ENCODE measurements at regions not wholly inside any gene's neighbourhood (a gene's known extent, or its start where the extent isn't known, plus 50 kb on each side); places are given as distances from the start of the nearest gene placed in this dataset.

- no peak overlapping the region for H3K27ac ChIP-seq (ENCODE audit: insufficient read depth in 1 of 2, low read depth in 1 of 2, low read length in 2 of 2, poor library complexity in 1 of 2, severe bottlenecking in 2 of 2)
- ChIA-PET CTCF (no interaction called here), POLR2A (no interaction called here)
- H3K9me3 ChIP-seq (ENCODE audit: control extremely low read depth in 1 of 5, control insufficient read depth in 4 of 5, insufficient read depth in 2 of 5, low read depth in 1 of 5, low read length in 4 of 5), result no peaks in the 10 kb centered on the region
- DNase-seq, result no peak
- 87% methylated on average over 12 of the region's 12 CpGs for WGBS (ENCODE audit: insufficient coverage)
- H3K4me3 ChIP-seq (ENCODE audit: control insufficient read depth in 1 of 7, extremely low read depth in 1 of 7, insufficient read depth in 4 of 7, low read depth in 2 of 7, low read length in 6 of 7), result no peak overlapping the region
- H3K27me3 ChIP-seq (replicated peaks in 2 of 5; ENCODE audit: control insufficient read depth in 4 of 5, insufficient read depth in 5 of 5, low read length in 4 of 5), result peaks cover 1 to 85% (median 2%) of the 10 kb centered on the region in 5 experiments
- no peaks in the 10 kb centered on the region for H3K4me1 ChIP-seq (ENCODE audit: control extremely low read depth in 1 of 4, control insufficient read depth in 4 of 4, insufficient read depth in 4 of 4, low read length in 3 of 4)
- H3K36me3 ChIP-seq (ENCODE audit: control insufficient read depth in 4 of 4, insufficient read depth in 4 of 4, low read length in 3 of 4), result no peaks in the 10 kb centered on the region
Measured at GRCh38 chr2:235201756-235202155, 249.9 kb downstream of the SH3BP4 start.

- POLR2A ChIA-PET, result no interaction called here
- H3K9me3 ChIP-seq (ENCODE audit: control extremely low read depth in 1 of 5, control insufficient read depth in 4 of 5, insufficient read depth in 2 of 5, low read depth in 1 of 5, low read length in 4 of 5), result peaks cover 0 to 4% (median 0%) of the 10 kb centered on the region in 5 experiments
- no peaks in the 10 kb centered on the region for H3K4me1 ChIP-seq (ENCODE audit: control extremely low read depth in 1 of 4, control insufficient read depth in 4 of 4, insufficient read depth in 4 of 4, low read length in 3 of 4)
- peaks cover 1 to 81% (median 5%) of the 10 kb centered on the region in 5 experiments for H3K27me3 ChIP-seq (replicated peaks in 2 of 5; ENCODE audit: control insufficient read depth in 4 of 5, insufficient read depth in 5 of 5, low read length in 4 of 5)
- 95% methylated on average over 5 of the region's 5 CpGs for WGBS (ENCODE audit: insufficient coverage)
- CTCF ChIA-PET, result no interaction called here
- no peak overlapping the region for H3K27ac ChIP-seq (ENCODE audit: insufficient read depth in 1 of 2, low read depth in 1 of 2, low read length in 2 of 2, poor library complexity in 1 of 2, severe bottlenecking in 2 of 2)
- no peak overlapping the region for H3K4me3 ChIP-seq (ENCODE audit: control insufficient read depth in 1 of 7, extremely low read depth in 1 of 7, insufficient read depth in 4 of 7, low read depth in 2 of 7, low read length in 6 of 7)
- H3K36me3 ChIP-seq (ENCODE audit: control insufficient read depth in 4 of 4, insufficient read depth in 4 of 4, low read length in 3 of 4), result no peaks in the 10 kb centered on the region
- no peak for DNase-seq
Measured at GRCh38 chr2:235204948-235205347, 253.1 kb downstream of the SH3BP4 start.

GRCh38 chr2:235206399-235206798 is 254.6 kb downstream of the SH3BP4 start:
- CTCF ChIA-PET, result no interaction called here

GRCh38 chr2:235206980-235207579 is 255.3 kb downstream of the SH3BP4 start:
- H3K9me3 ChIP-seq (ENCODE audit: control extremely low read depth in 1 of 5, control insufficient read depth in 4 of 5, insufficient read depth in 2 of 5, low read depth in 1 of 5, low read length in 4 of 5), result peaks cover 0 to 6% (median 0%) of the 10 kb centered on the region in 5 experiments
- H3K4me1 ChIP-seq (ENCODE audit: control extremely low read depth in 1 of 4, control insufficient read depth in 4 of 4, insufficient read depth in 4 of 4, low read length in 3 of 4), result no peaks in the 10 kb centered on the region
- no peak for DNase-seq
- ChIA-PET POLR2A (no interaction called here), CTCF (no interaction called here)
- no peak overlapping the region for H3K4me3 ChIP-seq (ENCODE audit: control insufficient read depth in 1 of 7, extremely low read depth in 1 of 7, insufficient read depth in 4 of 7, low read depth in 2 of 7, low read length in 6 of 7)
- no peaks in the 10 kb centered on the region for H3K36me3 ChIP-seq (ENCODE audit: control insufficient read depth in 4 of 4, insufficient read depth in 4 of 4, low read length in 3 of 4)
- H3K27ac ChIP-seq (ENCODE audit: insufficient read depth in 1 of 2, low read depth in 1 of 2, low read length in 2 of 2, poor library complexity in 1 of 2, severe bottlenecking in 2 of 2), result no peak overlapping the region
- H3K27me3 ChIP-seq (replicated peaks in 2 of 5; ENCODE audit: control insufficient read depth in 4 of 5, insufficient read depth in 5 of 5, low read length in 4 of 5), result peaks cover 0 to 67% (median 4%) of the 10 kb centered on the region in 5 experiments
- 55% methylated on average over 4 of the region's 5 CpGs for WGBS (ENCODE audit: insufficient coverage)

More at GRCh38 chr2:235206399-235206798, 254.6 kb downstream of the SH3BP4 start:
- Histone ChIP-seq H3K36me3 (ENCODE audit: control insufficient read depth in 4 of 4, insufficient read depth in 4 of 4, low read length in 3 of 4) (no peaks in the 10 kb centered on the region), H3K4me1 (ENCODE audit: control extremely low read depth in 1 of 4, control insufficient read depth in 4 of 4, insufficient read depth in 4 of 4, low read length in 3 of 4) (no peaks in the 10 kb centered on the region), H3K9me3 (ENCODE audit: control extremely low read depth in 1 of 5, control insufficient read depth in 4 of 5, insufficient read depth in 2 of 5, low read depth in 1 of 5, low read length in 4 of 5) (peaks cover 0 to 6% (median 0%) of the 10 kb centered on the region in 5 experiments), H3K27ac (ENCODE audit: insufficient read depth in 1 of 2, low read depth in 1 of 2, low read length in 2 of 2, poor library complexity in 1 of 2, severe bottlenecking in 2 of 2) (no peak overlapping the region), H3K4me3 (ENCODE audit: control insufficient read depth in 1 of 7, extremely low read depth in 1 of 7, insufficient read depth in 4 of 7, low read depth in 2 of 7, low read length in 6 of 7) (no peak overlapping the region), H3K27me3 (replicated peaks in 2 of 5; ENCODE audit: control insufficient read depth in 4 of 5, insufficient read depth in 5 of 5, low read length in 4 of 5) (peaks cover under 1 to 71% (median 5%) of the 10 kb centered on the region in 5 experiments)
- POLR2A ChIA-PET, result no interaction called here
- WGBS (ENCODE audit: insufficient coverage), result 73% methylated on average over 7 of the region's 10 CpGs
- DNase-seq, result no peak

- Histone ChIP-seq H3K4me1 (ENCODE audit: control extremely low read depth in 1 of 4, control insufficient read depth in 4 of 4, insufficient read depth in 4 of 4, low read length in 3 of 4) (no peaks in the 10 kb centered on the region), H3K27ac (ENCODE audit: insufficient read depth in 1 of 2, low read depth in 1 of 2, low read length in 2 of 2, poor library complexity in 1 of 2, severe bottlenecking in 2 of 2) (no peak overlapping the region), H3K9me3 (ENCODE audit: control extremely low read depth in 1 of 5, control insufficient read depth in 4 of 5, insufficient read depth in 2 of 5, low read depth in 1 of 5, low read length in 4 of 5) (peaks cover 0 to 6% (median 0%) of the 10 kb centered on the region in 5 experiments), H3K4me3 (ENCODE audit: control insufficient read depth in 1 of 7, extremely low read depth in 1 of 7, insufficient read depth in 4 of 7, low read depth in 2 of 7, low read length in 6 of 7) (no peak overlapping the region), H3K36me3 (ENCODE audit: control insufficient read depth in 4 of 4, insufficient read depth in 4 of 4, low read length in 3 of 4) (no peaks in the 10 kb centered on the region), H3K27me3 (replicated peaks in 2 of 5; ENCODE audit: control insufficient read depth in 4 of 5, insufficient read depth in 5 of 5, low read length in 4 of 5) (peaks cover 2 to 57% (median 4%) of the 10 kb centered on the region in 5 experiments)
- DNase-seq, result no peak
- ChIA-PET POLR2A (no interaction called here), CTCF (no interaction called here)
- no CpG with 5 or more reads among the region's 2 CpGs for WGBS (ENCODE audit: insufficient coverage)
Measured at GRCh38 chr2:235211056-235211455, 259.2 kb downstream of the SH3BP4 start.

- Histone ChIP-seq H3K4me3 (ENCODE audit: control insufficient read depth in 1 of 7, extremely low read depth in 1 of 7, insufficient read depth in 4 of 7, low read depth in 2 of 7, low read length in 6 of 7) (no peak overlapping the region), H3K27me3 (replicated peaks in 2 of 5; ENCODE audit: control insufficient read depth in 4 of 5, insufficient read depth in 5 of 5, low read length in 4 of 5) (peaks cover 2 to 53% (median 8%) of the 10 kb centered on the region in 5 experiments), H3K4me1 (ENCODE audit: control extremely low read depth in 1 of 4, control insufficient read depth in 4 of 4, insufficient read depth in 4 of 4, low read length in 3 of 4) (no peaks in the 10 kb centered on the region), H3K27ac (ENCODE audit: insufficient read depth in 1 of 2, low read depth in 1 of 2, low read length in 2 of 2, poor library complexity in 1 of 2, severe bottlenecking in 2 of 2) (no peak overlapping the region), H3K36me3 (ENCODE audit: control insufficient read depth in 4 of 4, insufficient read depth in 4 of 4, low read length in 3 of 4) (no peaks in the 10 kb centered on the region), H3K9me3 (ENCODE audit: control extremely low read depth in 1 of 5, control insufficient read depth in 4 of 5, insufficient read depth in 2 of 5, low read depth in 1 of 5, low read length in 4 of 5) (peaks cover 0 to 6% (median 0%) of the 10 kb centered on the region in 5 experiments)
- ChIA-PET CTCF (no interaction called here), POLR2A (no interaction called here)
- DNase-seq, result no peak
- 76% methylated on average over 3 of the region's 5 CpGs for WGBS (ENCODE audit: insufficient coverage)
Measured at GRCh38 chr2:235212501-235213158, 260.8 kb downstream of the SH3BP4 start.

- Histone ChIP-seq H3K4me3 (ENCODE audit: control insufficient read depth in 1 of 7, extremely low read depth in 1 of 7, insufficient read depth in 4 of 7, low read depth in 2 of 7, low read length in 6 of 7) (no peak overlapping the region), H3K27ac (ENCODE audit: insufficient read depth in 1 of 2, low read depth in 1 of 2, low read length in 2 of 2, poor library complexity in 1 of 2, severe bottlenecking in 2 of 2) (no peak overlapping the region), H3K4me1 (ENCODE audit: control extremely low read depth in 1 of 4, control insufficient read depth in 4 of 4, insufficient read depth in 4 of 4, low read length in 3 of 4) (no peaks in the 10 kb centered on the region), H3K36me3 (ENCODE audit: control insufficient read depth in 4 of 4, insufficient read depth in 4 of 4, low read length in 3 of 4) (no peaks in the 10 kb centered on the region), H3K27me3 (replicated peaks in 2 of 5; ENCODE audit: control insufficient read depth in 4 of 5, insufficient read depth in 5 of 5, low read length in 4 of 5) (peaks cover 0 to 60% (median 15%) of the 10 kb centered on the region in 5 experiments), H3K9me3 (ENCODE audit: control extremely low read depth in 1 of 5, control insufficient read depth in 4 of 5, insufficient read depth in 2 of 5, low read depth in 1 of 5, low read length in 4 of 5) (no peaks in the 10 kb centered on the region)
- 79% methylated on average over 4 of the region's 5 CpGs for WGBS (ENCODE audit: insufficient coverage)
- POLR2A ChIA-PET, result no interaction called here
- no peak for DNase-seq
- CTCF ChIA-PET, result no interaction called here
Measured at GRCh38 chr2:235215248-235215647, 263.4 kb downstream of the SH3BP4 start.

Data from common myeloid progenitor, CD34-positive (primary cell).